TTC549 (cell line): ENCODE measurements at regions not wholly inside any gene's neighbourhood (a gene's known extent, or its start where the extent isn't known, plus 50 kb on each side); places are given as distances from the start of the nearest gene placed in this dataset.

Experiments used
- FAIRE-seq: peaks from 2 replicates; lab custom pipeline; 2012; peaks lifted over from hg19 to GRCh38; lab: Jason Lieb, UNC

DNA sequence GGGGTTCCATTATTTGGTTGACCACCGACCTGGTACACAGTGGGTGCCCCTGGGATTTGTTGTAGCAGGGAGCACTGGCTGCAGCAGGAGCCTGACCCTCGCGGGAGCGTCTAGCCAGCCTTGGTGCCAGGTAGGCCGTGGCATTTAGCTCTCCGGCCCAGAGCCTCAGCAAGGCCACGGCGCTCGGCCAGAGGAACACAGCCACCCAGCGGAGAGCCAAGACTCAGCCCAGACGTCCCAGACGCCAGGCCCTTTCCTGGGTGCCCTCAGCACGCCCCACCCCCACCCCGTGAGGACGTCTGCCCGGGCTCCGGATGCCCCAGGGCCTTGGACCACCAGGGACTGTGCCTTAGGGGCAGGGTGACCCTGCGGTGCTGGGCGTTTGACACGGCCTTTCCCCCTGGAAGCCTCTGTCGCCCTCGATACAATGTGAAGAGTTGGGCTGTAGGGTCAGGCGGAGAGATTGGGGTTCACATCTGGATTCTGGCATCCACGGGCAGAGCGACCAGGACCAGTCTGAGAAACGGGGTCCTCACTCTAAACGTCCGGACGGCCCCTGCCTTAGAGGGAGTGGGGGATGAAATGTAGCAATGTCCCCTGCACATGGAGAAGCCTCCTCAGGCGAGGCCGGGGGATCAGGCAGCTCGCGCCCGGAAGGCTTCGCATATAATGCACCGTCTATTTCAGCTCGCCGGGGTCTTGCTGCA, 99.2 kb upstream of the FGF3 start:
- FAIRE-seq, result no peak

DNA sequence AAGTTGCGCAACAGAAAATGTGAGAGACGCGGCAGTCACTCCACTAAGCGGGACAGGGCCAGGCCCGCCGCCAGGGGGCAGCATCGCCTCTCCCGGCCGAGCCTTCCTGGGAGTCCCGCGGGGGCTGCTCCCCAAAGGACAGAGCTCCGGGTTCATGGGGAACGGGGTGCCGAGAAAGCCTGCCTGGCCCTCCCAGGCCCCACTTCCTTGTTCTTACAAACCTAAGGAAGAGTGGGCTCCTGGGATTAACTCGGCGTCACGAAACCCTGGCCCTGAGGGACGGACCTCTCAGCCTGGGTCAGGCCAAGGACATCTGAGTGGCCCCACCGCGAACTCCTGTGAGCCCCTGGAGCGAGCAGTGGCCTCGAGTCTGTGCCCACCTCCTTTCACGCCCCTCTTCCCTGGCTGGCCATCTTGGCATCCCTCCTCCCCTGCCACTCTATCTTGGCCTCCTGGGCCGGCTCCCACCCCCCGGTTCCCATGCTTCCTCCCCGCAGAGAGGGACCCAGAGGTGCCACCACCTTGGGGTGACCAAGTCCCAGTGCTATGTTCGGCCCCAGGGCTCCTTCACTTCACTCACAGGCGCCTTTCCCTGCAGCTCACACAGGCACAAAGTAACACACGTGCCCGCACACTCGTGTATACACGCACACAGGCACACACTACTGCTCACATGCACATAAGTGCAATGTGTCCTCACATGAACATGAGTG, 99.9 kb upstream of the FGF3 start:
- FAIRE-seq, result no peak

DNA sequence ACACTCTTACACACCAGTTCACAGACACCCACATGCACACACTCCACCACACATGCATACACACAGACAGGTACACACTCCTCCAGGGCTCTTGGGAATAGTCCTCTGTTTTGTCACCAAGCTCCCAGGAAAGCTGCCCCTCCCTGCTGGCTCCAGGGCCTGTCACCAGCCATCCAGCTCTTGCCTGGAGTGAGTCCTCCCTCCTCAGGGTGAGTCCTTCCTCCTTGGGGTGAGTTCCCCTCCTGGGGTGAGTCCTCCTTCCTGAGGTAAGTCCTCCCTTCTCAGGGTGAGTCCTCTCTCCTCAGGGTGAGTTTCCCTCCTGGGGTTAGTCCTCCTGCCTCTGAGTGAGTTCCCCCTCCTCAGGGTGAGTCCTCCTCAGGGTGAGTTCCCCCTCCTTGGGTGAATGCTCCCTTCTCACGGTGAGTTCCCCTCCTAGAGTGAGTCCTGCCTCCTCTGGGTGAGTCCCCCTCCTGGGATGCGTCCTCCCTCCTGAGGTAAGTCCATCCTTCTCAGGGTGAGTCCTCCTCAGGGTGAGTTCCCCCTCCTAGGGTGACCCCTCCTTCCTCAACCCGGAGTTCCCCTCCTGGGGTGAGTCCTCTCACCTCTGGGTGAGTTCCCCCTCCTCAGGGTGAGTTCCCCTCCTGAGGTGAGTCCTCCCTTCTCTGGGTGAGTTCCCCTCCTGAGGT, 100.6 kb upstream of the FGF3 start:
- FAIRE-seq, result no peak

DNA sequence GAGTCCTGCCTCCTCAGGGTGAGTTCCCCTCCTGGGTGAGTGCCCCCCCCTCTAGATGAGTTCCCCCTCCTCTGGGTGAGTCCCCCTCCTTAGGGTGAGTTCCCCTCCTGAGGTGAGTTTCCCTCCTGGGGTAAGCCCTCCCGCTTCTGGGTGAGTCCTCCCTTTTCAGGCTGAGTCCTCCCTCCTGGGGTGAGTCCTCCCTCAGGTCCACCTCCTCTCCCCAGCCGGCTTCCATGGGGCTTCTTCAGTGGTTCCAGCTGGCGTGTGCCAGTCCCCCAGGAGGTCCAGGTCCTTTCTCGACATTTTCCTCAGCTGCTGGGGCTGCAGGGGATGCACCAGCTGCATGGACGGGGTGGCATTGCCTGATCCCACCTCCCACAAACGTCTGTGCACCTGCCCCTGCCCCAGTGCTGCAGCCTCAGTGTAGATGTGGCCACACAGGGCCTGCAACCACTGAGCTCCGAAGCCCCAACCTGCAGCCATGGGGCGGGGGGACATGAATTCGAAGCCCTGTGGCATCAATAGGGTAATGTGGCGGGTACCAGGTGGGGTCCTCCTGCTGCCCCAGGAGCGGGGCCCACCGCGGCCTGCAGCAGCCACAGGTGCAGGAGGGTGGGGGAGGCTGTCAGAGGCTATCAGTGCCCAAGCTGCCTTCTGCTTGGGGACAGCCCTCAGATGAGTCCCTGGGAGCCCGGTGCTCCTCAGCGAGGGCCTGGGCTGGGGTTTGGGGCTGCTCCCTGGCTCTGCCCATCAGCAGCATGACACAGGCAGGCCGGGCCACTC, 101.3 kb upstream of the FGF3 start:
- no peak for FAIRE-seq

DNA sequence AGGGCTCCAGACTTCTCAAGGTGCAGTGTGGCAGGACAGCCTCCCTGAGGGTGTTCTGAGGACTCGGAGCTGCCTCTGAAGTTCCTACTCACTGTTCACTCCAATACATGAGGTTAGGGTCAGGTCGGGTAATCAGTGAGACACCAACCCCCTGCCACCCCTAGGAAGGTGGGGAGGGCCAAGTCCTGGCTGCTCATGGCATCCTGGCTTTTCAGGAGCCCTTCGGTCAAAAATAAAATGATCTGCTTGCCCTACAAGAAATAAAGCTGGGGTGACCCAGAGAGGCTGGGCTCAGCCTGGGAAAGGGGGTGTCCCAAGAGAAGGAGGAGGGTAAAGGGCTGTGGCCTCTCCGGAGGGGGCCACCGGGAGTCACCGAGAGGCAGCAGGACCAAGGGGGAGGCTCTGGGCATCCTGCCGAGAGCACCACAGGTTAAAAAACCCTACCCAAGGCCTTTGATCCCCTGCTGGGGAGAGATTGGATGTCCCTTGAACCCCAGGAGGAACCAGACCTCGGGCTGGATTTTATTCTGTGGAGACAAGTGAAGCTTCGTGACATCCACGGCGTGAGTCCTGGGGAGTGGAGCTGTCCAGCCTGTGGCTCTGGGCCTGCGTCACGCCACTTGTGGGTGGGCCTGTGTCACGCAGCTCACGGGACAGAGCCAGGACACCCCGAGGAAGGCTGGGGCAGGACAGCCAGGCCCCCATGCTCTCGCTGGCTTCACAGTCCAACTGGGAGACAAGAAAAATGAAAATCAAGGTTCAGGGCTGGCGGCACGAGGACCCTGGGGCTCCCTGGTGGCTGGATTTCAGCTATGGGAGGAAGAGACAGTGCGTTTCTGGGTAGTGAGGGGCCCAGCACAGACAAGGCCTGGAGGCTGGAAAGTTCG, 102.2 kb upstream of the FGF3 start:
- no peak for FAIRE-seq

DNA sequence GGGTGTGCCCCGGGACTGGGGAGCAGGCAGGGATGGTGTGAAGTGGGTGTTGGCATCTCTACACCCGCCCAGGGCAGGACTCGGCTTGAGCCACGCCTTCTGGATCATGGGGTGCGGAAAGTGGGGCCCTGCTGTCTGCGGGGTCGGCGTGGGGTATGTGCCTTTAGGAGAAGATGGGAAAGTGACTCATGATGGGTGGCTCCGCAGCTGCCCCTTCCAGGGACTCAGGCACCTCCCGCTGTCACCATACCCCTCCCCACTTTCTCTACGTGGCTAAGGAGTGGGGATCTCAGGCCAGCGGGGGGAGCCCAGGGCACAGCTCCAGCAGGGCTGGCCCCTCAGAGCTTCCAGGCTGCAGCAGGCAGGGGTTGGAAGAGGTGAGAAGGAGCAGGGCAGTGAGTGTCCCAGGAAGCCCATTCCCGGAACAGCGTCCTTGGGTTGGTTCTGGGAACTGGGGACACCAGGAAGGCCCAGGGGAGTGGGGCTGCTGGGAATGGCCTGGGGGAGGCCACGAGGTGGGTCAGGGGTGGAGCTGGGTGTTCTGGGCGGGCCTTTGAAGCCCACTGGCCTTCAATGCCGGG, 102.9 kb upstream of the FGF3 start:
- FAIRE-seq, result no peak

DNA sequence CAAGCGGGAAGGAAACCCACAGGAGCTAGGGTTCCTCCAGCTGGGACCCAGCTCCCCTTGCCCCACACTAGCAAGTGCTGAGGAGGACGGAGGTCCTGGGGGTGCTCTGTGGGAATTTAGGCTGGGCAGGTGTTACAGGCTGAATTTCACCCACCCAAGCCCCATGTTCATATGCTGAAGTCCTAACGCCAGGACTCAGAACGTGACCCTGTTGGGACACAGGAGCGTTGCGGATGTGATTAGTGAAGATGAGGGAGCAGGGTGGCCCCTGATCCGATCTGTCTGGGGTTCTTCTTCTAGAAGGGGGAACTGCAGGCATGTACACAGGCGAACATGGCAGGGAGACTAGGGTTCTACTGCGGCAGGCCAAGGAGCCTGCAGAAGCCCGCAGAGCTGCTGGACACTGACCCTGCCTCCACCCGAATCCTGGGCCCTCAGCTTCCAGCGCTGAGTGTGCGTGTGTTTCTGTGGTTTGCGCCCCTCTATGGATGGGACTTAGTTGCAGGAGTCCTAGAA, 103.4 kb upstream of the FGF3 start:
- FAIRE-seq, result no peak

DNA sequence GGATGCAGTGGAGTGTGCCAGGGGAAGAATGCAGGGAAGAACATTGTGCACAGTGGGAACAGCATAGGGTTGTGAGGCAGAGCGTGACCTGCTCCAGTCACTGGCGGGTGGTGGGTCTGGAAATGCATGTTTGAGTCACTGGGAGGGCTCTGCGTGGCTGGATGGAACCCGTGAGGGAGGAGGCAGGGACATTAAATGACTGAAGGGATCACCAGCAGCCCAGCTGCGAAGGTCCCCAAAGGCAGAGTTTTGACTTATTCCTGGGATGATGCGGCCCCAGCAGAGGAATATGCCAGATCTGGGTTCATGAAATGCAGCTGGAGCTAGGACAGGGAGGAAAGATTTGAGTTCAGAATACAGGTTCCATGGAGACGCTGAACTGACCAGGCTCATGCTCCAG, 104.0 kb upstream of the FGF3 start:
- FAIRE-seq, result no peak

DNA sequence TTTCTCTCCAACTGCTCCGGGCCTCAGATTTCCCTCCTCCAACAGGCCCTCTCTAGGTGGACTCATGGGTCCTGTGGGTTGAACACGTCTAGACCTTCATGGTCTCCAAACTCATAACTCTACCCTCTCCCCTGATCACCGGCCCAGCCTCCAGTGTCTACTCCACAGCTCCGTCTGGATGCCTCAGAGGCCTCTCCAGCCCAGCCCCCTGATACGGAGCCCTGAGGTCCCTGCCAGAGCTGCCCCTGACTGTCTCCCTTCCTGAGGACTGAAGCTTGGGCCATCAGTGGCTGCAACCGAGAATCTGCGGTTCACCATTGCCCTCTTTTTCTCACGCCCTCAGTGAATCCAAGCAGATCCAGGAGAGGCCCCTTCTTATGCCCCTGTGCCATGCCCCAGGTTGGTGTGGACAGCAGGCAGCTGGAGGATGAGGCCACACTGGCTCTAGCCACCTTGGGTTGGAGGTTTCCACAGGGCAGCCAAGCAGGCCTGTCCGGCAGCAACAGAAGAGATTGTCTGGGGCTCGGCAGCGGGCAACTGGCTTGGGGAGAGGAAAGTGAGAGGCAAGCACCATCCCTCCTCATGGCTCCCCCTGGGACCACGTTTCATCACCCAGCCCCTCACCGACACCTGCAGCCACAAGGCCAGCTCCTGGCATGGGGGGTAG, 104.6 kb upstream of the FGF3 start:
- FAIRE-seq, result no peak

DNA sequence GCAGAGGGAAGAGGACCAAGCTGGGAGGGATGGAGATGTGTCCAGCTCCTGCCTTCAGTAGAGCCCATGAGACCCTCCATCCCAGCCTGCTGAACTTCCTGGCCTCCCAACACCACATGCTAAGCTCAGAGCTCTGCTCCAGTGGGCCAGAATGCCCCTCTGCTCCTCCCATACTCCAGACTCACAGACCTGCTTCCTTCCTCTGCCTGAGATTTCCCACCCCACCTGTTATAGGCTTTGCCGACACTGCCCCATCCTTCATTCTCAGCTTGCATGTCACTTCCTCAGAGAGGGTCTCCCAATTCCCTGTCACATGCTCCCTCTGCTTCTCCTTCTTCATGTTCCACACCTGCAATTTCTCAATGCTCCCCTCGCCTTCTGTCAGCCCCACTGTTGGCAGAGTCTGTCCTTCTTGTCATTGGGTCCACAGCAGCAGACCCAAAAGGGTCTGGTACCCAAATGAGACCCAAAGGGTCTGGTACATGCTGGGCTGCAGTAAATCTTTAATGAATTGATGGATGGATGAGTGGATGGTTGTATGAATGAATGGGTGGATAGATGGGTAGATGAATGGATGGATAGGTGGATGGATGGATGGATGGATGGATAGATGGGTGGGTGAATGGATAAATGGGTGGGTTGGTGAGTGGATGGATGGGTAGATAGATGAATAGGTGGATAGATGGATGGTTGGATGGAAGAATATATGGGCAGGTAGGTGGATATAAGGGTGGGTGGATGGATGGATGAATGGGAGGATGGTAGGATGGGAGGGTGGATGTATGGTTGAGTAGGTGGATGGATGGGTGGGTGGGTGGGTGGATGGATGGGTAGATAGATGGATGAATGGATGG, 105.3 kb upstream of the FGF3 start:
- FAIRE-seq, result no peak

DNA sequence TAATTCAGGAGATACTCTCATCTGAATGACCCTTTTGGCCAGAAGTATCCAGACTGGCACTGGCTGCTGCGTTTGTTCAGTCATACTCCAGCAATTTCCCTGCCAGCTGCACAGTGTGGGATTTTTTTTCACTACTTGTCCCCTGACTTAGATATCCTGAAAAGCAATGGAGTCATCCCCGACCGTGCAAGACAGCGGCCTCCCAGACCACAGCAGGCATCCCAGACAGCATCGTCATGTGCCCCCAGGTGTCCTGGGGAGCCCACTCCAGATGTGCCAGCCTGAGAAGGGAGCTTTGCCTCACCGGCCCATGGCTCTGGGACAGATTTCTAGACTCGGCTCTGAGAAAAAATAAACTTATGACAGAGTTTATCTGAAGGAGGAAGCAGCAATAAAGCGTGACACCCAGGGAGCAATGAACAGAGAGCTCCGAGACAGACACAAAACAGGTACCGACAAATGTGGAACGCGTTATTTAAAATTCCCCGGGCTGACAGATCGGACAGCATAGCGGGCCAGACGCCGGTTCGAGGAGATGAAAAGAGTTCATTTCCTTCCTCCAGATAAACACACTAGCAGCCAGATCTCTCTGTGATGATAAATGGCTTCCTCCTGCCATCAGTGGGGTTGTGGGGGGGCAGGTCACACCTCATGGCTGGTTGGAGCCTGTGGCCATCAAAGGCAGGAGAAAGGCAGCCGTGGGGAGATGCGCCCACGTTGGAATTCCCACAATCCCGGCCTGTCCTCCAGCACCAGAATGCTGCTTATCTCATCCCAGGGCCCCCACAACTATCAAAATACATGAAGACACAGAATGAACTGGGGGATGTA, 106.4 kb upstream of the FGF3 start:
- FAIRE-seq, result no peak

DNA sequence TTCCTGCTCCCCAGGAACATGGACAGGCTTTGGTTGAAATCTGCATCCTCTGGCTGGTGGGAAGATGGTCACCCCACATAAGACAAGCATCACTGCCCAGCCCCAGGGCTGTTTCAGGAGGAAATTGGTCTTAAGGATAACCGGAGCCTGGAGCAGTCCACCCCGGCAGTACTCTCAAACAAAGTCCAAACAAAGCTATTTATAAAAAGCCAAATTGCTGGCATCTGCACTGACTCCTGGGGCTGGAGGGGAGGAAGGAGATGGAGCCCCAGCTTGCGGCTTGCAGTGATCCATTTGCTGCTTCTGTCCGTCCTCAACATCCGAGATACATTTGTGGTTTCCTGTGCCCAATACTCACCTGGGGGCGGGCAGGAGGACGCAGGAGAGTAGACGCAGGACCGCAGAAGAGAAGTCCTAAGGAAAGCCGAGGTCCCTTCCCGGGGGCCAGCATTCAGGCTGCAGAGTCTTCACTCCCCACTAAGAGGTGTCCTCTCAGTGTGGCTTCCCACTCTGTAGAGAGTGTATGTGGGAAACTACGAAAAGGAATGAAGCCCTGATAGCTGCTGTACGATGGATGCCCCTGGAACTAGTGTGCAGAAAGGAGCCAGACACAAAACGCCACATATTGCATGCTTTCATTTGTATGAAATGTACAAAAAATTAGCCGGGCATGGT, 107.3 kb upstream of the FGF3 start:
- no peak for FAIRE-seq

DNA sequence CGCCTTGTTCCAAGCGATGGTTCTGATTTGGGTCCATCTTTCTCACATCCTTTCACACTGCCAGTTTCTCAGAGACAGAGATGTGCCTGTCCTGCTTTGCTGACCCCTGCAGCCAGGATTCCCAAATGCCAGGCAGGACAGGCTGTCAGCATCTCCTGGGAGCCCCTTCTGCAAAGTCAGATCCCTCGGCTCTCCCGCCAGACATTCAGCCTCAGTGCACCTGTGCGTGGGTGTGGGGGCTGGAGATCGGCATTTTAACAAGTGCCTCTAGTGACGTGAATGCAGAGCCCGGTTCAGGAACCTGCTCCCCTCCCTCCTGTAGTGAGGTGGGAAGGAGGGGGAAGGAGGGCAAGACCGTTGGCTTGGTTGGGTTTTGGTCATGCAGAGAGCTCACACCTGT, 108.9 kb upstream of the FGF3 start:
- FAIRE-seq, result no peak

DNA sequence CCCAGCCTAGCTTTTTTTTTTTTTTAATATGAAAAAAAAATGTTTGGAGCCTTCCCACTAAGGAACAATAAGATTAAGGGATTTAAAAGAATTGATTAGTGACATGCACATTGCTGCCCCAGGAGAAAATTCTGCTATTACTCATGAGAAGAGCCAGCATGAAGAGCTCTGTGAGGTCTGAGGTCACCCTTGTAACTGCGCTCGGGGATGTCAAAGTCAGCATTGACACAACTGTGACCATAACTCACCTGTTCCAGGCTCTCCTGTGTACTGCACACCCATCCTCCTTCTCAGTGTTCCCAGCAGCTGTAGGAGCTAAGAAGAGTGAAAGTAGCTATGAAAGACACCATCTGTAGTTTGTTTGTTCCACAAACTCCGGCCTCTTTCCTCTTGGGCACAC, 109.8 kb upstream of the FGF3 start:
- no peak for FAIRE-seq

DNA sequence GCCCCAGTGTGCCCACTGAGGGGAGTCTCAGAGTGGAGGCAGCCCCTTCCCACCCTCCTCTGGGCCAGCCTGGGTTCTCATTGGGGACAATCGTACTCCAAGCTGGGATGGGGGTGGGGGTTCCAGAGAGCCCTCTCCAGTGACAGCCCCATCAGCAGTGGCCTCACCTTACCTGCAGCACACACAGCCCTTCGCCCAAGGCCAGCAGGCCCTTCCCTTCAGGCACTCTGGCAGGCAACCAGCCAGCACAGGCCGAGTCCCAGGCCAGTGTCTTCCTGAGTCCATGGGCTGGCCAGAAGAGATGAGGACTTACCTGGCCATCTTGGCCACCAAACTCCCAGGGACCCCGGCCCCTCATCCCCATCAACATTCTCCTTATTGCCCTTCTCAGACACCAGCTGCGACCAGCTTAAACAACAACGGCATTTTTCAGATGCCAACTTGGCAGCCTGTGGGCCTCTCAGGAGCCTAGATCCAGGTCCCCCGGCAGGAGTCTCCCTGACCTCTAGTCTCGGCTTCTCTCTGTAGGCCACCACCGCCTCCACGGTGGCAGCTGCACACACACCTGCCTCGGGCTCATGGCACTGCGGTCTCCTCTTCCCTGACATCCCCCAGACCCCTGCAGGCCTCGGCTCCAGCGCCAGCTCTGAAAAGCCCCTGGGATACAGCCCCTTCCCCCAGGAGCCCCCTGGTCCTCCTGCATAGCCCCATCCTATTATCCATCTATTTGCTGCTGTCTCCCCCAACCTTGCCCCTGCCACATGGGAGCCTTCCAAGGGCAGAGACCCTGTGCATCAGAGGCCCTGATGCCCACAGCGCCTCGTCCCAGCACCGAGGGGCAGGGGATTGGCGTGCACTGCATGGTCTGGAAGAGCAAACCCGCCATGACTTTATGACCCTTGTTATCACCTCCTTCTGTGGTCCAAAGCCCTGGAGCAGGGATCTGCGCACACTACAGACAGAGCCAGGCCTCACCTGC, 111.2 kb upstream of the FGF3 start:
- no peak for FAIRE-seq

DNA sequence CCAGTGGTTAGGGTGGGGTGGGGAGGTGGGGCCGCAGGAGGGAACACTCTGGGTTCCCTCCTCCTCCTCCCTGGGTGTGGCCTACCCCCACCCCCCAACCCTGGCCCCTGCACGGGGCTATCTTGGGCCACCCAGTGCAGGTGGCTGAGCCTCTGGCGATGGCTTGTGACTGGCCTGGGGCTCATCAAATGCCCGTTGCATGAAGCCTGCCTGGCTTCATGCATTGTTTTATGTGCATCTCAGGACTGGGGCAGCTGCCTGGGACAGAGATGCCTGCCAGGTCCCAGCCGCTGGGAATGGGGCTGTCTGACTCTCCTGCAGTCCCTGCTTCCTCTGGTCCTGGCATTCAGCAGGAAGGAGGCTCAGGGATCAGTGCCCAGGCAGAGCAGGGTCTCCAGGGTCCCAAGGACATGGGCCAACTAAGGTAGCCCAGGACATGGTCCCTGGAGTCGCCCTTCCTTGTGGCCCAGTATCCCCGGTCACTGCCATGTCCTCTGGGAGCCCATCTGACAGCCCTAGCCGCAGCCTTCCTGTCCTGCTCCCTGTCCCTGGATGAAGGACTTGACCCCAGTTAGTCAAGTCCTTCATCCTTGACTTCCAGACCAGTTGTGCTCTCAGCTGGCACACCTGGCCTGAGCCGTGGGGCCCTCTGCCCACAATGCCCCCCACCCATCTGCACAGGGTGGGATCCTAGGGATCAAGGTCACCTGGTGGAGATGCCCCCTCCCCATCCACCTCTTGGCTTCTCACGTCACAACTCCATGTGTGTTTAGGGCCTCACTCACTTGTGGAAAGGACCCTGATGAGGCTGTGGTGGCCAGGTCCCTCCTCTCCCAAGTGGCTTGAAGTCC, 112.1 kb upstream of the FGF3 start:
- FAIRE-seq, result no peak
